ENCODE measurements at regions not wholly inside any gene's neighbourhood (a gene's known extent, or its start where the extent isn't known, plus 50 kb on each side); places are given as distances from the start of the nearest gene placed in this dataset.
"Not testable (repeated sequence)": the region's sequence is repeated elsewhere in the genome, so short reads cannot be mapped to it uniquely, and the experiment has no call there.

DNA sequence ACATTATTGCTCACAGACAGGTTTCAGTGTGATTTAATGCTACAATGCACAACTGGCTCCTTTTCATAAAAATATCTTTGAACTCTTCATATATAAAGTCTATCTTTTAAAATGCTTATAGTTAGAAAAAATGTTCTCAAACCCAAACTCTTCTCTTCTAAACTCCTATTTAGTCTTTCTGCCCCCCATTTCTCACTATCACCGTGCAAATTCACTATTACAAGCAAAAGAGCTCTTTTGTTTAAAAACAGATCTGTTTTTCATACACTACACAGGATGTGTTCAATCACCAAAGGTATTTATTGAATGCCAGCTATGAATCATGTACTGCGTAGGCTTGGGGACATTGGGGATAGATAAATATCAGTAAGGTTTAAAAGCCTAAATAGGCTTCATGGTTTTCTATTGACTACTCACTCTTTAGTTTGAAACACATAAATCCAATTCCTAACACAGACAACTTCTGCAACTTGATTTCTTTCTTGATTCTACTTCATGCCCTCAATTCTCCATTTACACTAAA lies 692.3 kb downstream of the C12orf50 start:
- no peaks in the 10 kb centered on the region for H3K4me1 Mint-ChIP-seq (ENCODE audit: low read depth)
- no peaks in the 10 kb centered on the region for H3K27me3 Mint-ChIP-seq
- CTCF ChIA-PET: no interaction called here
- POLR2A ChIA-PET: no interaction called here
- intact Hi-C loops (cut with micrococcal nuclease): no loop called here
- no peak overlapping the region for H3K27ac Mint-ChIP-seq
- DNase-seq (no peak), ATAC-seq (no peak)
- no peak overlapping the region for H3K4me3 Mint-ChIP-seq
- H3K9me3 Mint-ChIP-seq: no peaks in the 10 kb centered on the region
- TF ChIP-seq CTCF (IDR thresholded peaks at IDR 0.05): no peak
- no peaks in the 10 kb centered on the region for H3K36me3 Mint-ChIP-seq (ENCODE audit: low read depth)

GRCh38 chr12:87332987-87333726 lies 696.0 kb downstream of the C12orf50 start:
- ChIA-PET POLR2A (no interaction called here), CTCF (no interaction called here)
- no peaks in the 10 kb centered on the region for H3K9me3 Mint-ChIP-seq
- no peak overlapping the region for H3K4me3 Mint-ChIP-seq
- H3K36me3 Mint-ChIP-seq (ENCODE audit: low read depth): no peaks in the 10 kb centered on the region
- no peak overlapping the region for H3K27ac Mint-ChIP-seq
- no peak for TF ChIP-seq CTCF (IDR thresholded peaks at IDR 0.05)
- intact Hi-C loops (cut with micrococcal nuclease): no loop called here
- no peaks in the 10 kb centered on the region for H3K27me3 Mint-ChIP-seq
- no peak for DNase-seq
- no peak for ATAC-seq
- no peaks in the 10 kb centered on the region for H3K4me1 Mint-ChIP-seq (ENCODE audit: low read depth)

- POLR2A ChIA-PET; intact Hi-C loops (cut with micrococcal nuclease): not testable (repeated sequence)
Observed at GRCh38 chr12:87330071-87330555, 699.1 kb downstream of the C12orf50 start.

DNA sequence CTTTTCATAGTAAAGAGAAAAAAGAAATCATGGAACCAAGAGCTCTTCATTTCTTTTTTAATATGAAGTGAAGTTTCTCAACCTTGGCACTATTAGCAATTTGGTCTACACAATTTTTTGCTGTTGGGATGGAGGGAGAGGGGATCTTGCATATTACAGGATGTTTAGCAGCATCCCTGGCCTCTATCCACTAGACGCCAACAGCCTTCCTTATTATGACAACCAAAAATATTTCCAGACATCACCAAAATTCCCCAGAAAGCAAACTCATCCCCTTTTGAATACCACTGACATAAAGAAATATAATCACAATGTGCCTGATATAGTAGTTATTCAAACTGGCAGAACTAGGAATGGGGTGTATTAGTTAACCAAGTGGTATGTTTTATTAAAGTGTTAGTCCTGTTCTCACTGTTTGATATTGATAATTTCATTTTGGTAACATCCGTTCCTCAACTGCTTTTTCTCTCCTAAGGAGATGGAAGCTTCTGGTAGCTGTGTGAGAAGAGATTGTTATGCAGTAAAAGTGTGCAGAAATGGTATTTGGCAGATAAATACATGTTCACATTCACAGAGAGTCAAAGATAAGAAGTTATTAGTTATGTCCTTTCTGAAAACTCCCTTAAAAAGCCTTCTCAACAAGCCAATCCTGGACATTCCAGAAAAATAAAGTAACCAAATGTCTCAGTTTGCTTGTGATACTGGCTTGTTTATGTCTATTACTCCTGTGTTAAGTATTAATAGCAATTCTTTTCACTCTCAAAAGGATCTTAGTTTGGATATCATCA lies 699.9 kb downstream of the C12orf50 start:
- Mint-ChIP-seq H3K27me3 (no peaks in the 10 kb centered on the region), H3K36me3 (ENCODE audit: low read depth) (no peaks in the 10 kb centered on the region), H3K9me3 (no peaks in the 10 kb centered on the region), H3K4me3 (no peak overlapping the region), H3K4me1 (ENCODE audit: low read depth) (no peaks in the 10 kb centered on the region), H3K27ac (no peak overlapping the region)
- intact Hi-C loops (cut with micrococcal nuclease): no loop called here
- ChIA-PET CTCF (no interaction called here), POLR2A (no interaction called here)
- TF ChIP-seq CTCF (IDR thresholded peaks at IDR 0.05): no peak
- no peak for DNase-seq
- ATAC-seq: no peak

More at GRCh38 chr12:87330071-87330555, 699.1 kb downstream of the C12orf50 start:
- H3K4me1 Mint-ChIP-seq (ENCODE audit: low read depth); CTCF ChIA-PET; ATAC-seq; H3K27me3 Mint-ChIP-seq; DNase-seq; H3K9me3 Mint-ChIP-seq; H3K36me3 Mint-ChIP-seq (ENCODE audit: low read depth); H3K27ac Mint-ChIP-seq; H3K4me3 Mint-ChIP-seq: not testable (repeated sequence)

- no peak for TF ChIP-seq CTCF (IDR thresholded peaks at IDR 0.05)
- H3K36me3 Mint-ChIP-seq (ENCODE audit: low read depth): no peaks in the 10 kb centered on the region
- no peak overlapping the region for H3K27ac Mint-ChIP-seq
- H3K4me1 Mint-ChIP-seq (ENCODE audit: low read depth): no peaks in the 10 kb centered on the region
- no peak overlapping the region for H3K4me3 Mint-ChIP-seq
- intact Hi-C loops (cut with micrococcal nuclease): no loop called here
- H3K27me3 Mint-ChIP-seq: no peaks in the 10 kb centered on the region
- CTCF ChIA-PET: no interaction called here
- ATAC-seq (no peak), DNase-seq (no peak)
- H3K9me3 Mint-ChIP-seq: no peaks in the 10 kb centered on the region
- POLR2A ChIA-PET: no interaction called here
Observed at GRCh38 chr12:87323369-87323768, 705.8 kb downstream of the C12orf50 start.
